Right lung (tissue), 2 donors: ENCODE measurements at regions not wholly inside any gene's neighbourhood (a gene's known extent, or its start where the extent isn't known, plus 50 kb on each side); places are given as distances from the start of the nearest gene placed in this dataset.
"Not testable (repeated sequence)": the region's sequence is repeated elsewhere in the genome, so short reads cannot be mapped to it uniquely, and the experiment has no call there.

ENCODE experiments used
- DNase-seq, 2 donors: peaks; one replicate each; pipeline ENCODE4 v3.0.0-alpha.2; 2013

- no peak for DNase-seq
Observed at GRCh38 chr1:101185421-101185820, 51.4 kb upstream of the S1PR1 start.

GRCh38 chr1:101183388-101183699 lies 53.5 kb upstream of the S1PR1 start:
- DNase-seq, result no peak

GRCh38 chr1:101182627-101183387 lies 54.0 kb upstream of the S1PR1 start:
- no peak for DNase-seq

- DNase-seq, result no peak
Observed at GRCh38 chr1:101181930-101182329, 54.9 kb upstream of the S1PR1 start.

- DNase-seq, result no peak
Observed at GRCh38 chr1:101178688-101179491, 57.9 kb upstream of the S1PR1 start.

GRCh38 chr1:101178341-101178687 lies 58.5 kb upstream of the S1PR1 start:
- no peak for DNase-seq

- no peak for DNase-seq
Observed at GRCh38 chr1:101175886-101176285, 60.9 kb upstream of the S1PR1 start.

- no peak for DNase-seq
Observed at GRCh38 chr1:101175466-101175865, 61.4 kb upstream of the S1PR1 start.

- no peak for DNase-seq
Observed at GRCh38 chr1:101174722-101175121, 62.1 kb upstream of the S1PR1 start.

- DNase-seq, result not testable (repeated sequence)
Observed at GRCh38 chr1:101174298-101174697, 62.5 kb upstream of the S1PR1 start.

- no peak for DNase-seq
Observed at GRCh38 chr1:101170506-101171050, 66.2 kb upstream of the S1PR1 start.

GRCh38 chr1:101167891-101168290 lies 68.9 kb upstream of the S1PR1 start:
- no peak for DNase-seq

- DNase-seq, result no peak
Observed at GRCh38 chr1:101166583-101167120, 70.2 kb upstream of the S1PR1 start.

GRCh38 chr1:101165954-101166353 lies 70.9 kb upstream of the S1PR1 start:
- no peak for DNase-seq

GRCh38 chr1:101165532-101165931 lies 71.3 kb upstream of the S1PR1 start:
- no peak for DNase-seq

GRCh38 chr1:101164776-101165175 lies 72.0 kb upstream of the S1PR1 start:
- DNase-seq, result no peak

- no peak for DNase-seq
Observed at GRCh38 chr1:101162736-101163735, 73.8 kb upstream of the S1PR1 start.

GRCh38 chr1:101162300-101162699 lies 74.5 kb upstream of the S1PR1 start:
- DNase-seq, result no peak

- no peak for DNase-seq
Observed at GRCh38 chr1:101161619-101162018, 75.2 kb upstream of the S1PR1 start.

GRCh38 chr1:101158424-101158823 lies 78.4 kb upstream of the S1PR1 start:
- DNase-seq, result no peak

- no peak for DNase-seq
Observed at GRCh38 chr1:101154547-101154946, 82.3 kb upstream of the S1PR1 start.

- DNase-seq, result no peak
Observed at GRCh38 chr1:101153692-101154091, 83.1 kb upstream of the S1PR1 start.
